Caki2 (cell line): ENCODE measurements at regions not wholly inside any gene's neighbourhood (a gene's known extent, or its start where the extent isn't known, plus 50 kb on each side); places are given as distances from the start of the nearest gene placed in this dataset.
A peak's percentile ranks its signal among the peaks of the same experiment; 100 is the strongest.

ENCODE experiments used
- DNase-seq: peaks from one replicate; pipeline ENCODE4 v3.0.0-alpha.2; 2015; ENCODE audit warnings: low read depth
- in situ Hi-C: cut with HindIII; loops from 2 replicates; pipeline ENCODE4 v1.10.0; 2016; ENCODE audit warnings: low sequenced_read_pairs, low pct_unique_long_range_greater_than_20kb, mixed read lengths

- DNase-seq: no peak
- in situ Hi-C loops: no loop called here
These were observed 85.0 kb downstream of the NUF2 start for GRCh38 chr1:163406772-163407171.

GRCh38 chr1:163408262-163408661 is 86.5 kb downstream of the NUF2 start:
- in situ Hi-C loops: no loop called here
- DNase-seq: no peak

GRCh38 chr1:163410073-163410999 is 88.6 kb downstream of the NUF2 start:
- DNase-seq: peak; percentile 24
- in situ Hi-C loops: no loop called here

GRCh38 chr1:163412221-163412620 is 90.5 kb downstream of the NUF2 start:
- in situ Hi-C loops: no loop called here
- DNase-seq: no peak

DNA sequence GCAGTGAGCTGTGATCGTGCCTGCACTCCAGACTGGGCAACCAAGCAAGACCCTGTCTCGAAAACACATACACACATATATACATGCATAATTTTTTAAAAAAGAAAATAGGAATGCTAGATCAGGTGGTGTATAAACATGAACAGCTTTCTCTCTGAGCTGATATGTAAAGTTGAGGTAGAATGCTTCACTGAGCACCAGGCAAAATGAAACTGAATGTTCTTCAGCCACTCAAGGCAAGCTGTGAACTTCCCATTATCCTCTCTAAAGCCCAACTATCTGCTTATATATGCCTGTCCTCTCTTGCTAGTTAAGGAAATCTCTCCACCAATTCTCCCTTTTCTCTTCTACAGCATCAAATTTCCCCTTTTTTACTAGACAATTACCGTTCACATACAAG is 93.0 kb downstream of the NUF2 start:
- in situ Hi-C loops: no loop called here
- DNase-seq: no peak

- in situ Hi-C loops: no loop called here
- no peak for DNase-seq
These were observed 99.9 kb downstream of the NUF2 start for GRCh38 chr1:163421701-163422100.

- DNase-seq: no peak
- in situ Hi-C loops: no loop called here
These were observed 101.1 kb downstream of the NUF2 start for GRCh38 chr1:163422738-163423404.

DNA sequence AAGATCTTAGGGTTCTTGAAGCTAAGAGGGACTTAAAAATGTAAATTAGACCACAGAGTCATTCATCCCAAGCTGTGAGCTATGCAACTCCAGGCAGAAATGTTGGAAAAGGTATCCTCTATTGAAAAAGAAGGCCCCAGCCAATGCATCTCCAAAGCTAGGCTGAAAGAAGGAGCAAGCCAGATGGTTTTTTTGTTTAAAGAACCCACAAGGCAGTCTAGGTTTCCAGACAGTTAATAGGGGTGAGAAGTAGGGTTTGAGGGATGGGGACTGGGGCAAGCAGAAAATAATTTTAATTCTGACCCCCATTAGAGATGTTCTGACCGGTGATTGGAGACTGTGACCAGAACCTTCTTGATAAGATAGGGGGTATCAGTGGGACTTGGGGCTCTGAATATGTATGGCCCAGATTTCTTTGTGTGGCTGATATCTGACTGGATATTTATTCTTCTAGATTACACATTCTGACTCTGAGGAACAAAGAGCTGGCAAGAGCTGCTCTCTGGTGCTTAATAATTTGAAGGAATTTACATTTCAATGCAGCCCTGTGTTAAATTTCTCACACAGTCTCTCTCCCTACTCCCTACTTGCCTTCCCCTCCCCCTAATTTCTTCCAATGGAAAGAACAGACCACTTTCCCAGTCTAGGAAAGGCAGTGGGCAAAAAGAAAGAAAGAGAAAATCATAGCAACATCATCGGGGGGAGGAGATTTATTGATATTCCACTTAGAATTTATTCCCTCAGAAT is 104.9 kb downstream of the NUF2 start:
- DNase-seq: no peak
- in situ Hi-C loops: no loop called here

GRCh38 chr1:163427279-163427678 is 105.5 kb downstream of the NUF2 start:
- in situ Hi-C loops: no loop called here
- no peak for DNase-seq

- in situ Hi-C loops: no loop called here
- no peak for DNase-seq
These were observed 114.5 kb downstream of the NUF2 start for GRCh38 chr1:163436140-163436812.

GRCh38 chr1:163439471-163439870 is 117.7 kb downstream of the NUF2 start:
- no peak for DNase-seq

GRCh38 chr1:163440090-163440489 is 118.3 kb downstream of the NUF2 start:
- in situ Hi-C loops: no loop called here
- no peak for DNase-seq

More at GRCh38 chr1:163439471-163439870, 117.7 kb downstream of the NUF2 start:
- in situ Hi-C loops: no loop called here

GRCh38 chr1:163442231-163442879 is 120.6 kb downstream of the NUF2 start:
- DNase-seq: no peak
- in situ Hi-C loops: no loop called here

DNA sequence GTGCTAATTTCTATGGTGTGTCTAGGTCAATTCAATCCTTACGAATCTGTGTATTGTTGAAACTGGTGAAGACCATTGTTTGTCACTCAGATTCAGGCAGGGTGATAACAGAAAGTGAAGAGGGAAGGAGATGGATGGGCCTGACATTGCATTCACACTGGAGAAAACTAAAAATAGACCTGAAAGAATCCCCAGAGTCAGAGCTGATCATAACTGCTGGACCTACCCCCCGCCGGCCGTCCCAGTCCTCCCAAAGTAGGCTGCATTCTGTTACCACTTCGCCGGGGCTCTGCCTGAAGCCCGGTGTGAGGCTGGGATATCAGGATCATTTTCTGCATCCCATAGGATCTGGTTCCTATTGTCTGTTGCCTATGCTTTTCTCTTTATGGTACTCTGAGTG is 121.1 kb downstream of the NUF2 start:
- in situ Hi-C loops: no loop called here
- DNase-seq: no peak

DNA sequence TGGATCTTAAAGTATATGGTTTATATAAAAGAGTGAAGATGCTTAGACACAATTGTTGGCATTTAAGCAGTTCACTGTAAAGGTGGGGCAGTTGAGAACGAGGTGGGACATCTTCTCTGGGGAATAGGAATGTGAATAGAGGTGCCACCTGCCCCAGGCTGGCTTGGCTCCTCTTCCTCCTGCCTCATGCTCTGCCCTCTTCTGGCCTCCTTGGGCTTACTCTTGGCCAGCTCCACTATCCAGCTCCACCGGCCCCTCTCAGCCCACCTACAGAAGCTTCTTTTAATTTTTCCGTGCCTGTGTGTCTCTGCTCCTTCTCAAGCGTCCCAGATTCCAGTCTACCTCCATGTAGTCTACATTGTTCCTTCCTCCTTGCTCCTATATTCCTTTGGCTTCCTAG is 122.1 kb downstream of the NUF2 start:
- DNase-seq: no peak
- in situ Hi-C loops: no loop called here

DNA sequence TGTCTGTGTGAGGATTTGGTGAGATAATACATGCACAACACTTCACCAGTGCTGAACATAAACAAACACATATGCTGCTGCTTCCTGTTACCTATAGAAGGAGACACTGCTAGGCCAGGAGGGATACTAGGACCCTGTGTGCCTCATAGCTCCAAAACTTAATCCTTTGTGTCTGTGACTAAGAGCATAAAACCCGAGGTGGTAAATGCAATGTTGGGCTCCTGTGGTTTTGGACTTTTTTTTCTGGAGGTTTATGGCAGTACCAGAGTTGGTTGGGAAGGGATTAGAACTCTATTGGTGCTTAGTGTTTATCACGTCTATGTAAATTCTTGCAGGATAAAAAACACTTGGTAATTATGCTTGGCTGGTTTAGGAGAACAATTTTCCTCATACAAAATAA is 122.9 kb downstream of the NUF2 start:
- in situ Hi-C loops: no loop called here
- no peak for DNase-seq

- peak; percentile 7 for DNase-seq
- in situ Hi-C loops: no loop called here
These were observed 129.2 kb downstream of the NUF2 start for GRCh38 chr1:163450986-163451385.

DNA sequence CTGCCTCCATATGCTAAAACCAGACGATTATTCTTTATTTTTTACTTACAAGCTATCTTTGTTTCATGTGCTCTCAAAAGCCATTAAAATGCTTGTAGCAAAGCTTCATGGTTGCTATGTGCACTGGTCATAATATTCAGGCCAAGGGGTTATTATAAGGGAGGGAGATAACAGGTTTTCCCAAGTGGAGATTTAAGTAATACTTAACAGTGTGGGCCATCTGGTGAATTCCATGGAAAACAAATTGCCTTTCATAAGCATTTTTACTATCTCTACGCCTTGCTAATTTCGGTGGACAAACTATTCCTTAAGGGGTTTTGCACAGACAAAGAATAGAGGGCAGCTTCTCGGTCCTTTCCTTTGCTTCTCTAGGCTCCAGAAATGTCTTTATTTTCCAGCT is 137.8 kb downstream of the NUF2 start:
- in situ Hi-C loops: no loop called here
- no peak for DNase-seq
